ENCODE measurements at regions not wholly inside any gene's neighbourhood (a gene's known extent, or its start where the extent isn't known, plus 50 kb on each side); places are given as distances from the start of the nearest gene placed in this dataset.
"Not testable (repeated sequence)": the region's sequence is repeated elsewhere in the genome, so short reads cannot be mapped to it uniquely, and the experiment has no call there.

GRCh38 chr4:64814616-64815015 lies 405.4 kb upstream of the TECRL start:
- no peak for DNase-seq

DNA sequence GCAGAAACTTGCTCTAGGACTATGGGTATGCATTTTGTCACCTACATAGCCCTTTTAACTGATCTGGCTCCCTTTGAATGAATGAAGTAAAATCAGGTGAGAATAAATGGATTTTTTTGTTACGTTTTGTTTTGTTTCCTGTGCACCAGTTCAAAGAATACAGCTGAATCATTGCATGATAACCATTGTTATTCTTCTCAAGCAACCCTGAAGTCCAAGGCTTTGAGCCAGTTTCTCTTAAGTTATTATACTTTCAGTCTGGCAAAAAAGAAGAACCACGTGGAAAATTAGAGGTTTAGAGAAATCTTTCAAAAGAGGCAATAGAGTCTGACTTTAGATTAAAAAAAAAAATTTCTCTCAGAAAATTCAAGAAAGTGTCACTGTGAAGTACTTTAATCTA lies 398.6 kb upstream of the TECRL start:
- no peak for DNase-seq

- no peak for DNase-seq
Observed at GRCh38 chr4:64799751-64800150, 390.5 kb upstream of the TECRL start.

GRCh38 chr4:64798828-64799227 lies 389.6 kb upstream of the TECRL start:
- not testable (repeated sequence) for DNase-seq

GRCh38 chr4:64796581-64796980 lies 387.3 kb upstream of the TECRL start:
- DNase-seq, result no peak

- DNase-seq, result no peak
Observed at GRCh38 chr4:64784125-64784524, 374.9 kb upstream of the TECRL start.

DNA sequence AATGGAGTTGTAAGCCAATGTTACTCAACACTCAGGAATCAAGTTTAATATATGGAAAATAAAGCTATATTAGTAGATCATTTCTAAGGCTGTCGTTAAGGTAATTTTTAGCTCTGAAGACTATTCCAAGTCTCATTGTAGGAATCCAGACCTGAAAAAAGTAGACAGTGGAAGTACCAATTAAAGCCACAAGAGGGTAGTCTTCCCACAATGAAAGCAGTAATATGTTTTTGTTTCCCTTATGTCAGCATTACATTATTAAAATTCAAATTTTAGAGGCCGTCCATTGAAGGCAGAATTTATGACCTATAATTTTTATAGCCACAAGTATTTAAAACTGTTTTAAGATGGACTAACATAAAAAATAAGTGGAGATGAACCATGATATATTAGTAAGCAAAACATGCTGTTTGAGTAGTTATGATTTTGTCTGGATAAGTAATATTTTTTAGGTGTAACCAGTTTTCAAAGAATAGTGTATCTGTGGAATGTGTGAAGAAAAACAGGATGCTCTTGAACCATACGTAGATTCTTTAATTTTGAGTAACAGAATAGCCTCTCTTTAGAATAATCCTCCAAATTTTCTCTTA lies 372.6 kb upstream of the TECRL start:
- peak in 1 of 2 donors; percentile 21 for DNase-seq

- no peak for DNase-seq
Observed at GRCh38 chr4:64780664-64781063, 371.4 kb upstream of the TECRL start.

DNA sequence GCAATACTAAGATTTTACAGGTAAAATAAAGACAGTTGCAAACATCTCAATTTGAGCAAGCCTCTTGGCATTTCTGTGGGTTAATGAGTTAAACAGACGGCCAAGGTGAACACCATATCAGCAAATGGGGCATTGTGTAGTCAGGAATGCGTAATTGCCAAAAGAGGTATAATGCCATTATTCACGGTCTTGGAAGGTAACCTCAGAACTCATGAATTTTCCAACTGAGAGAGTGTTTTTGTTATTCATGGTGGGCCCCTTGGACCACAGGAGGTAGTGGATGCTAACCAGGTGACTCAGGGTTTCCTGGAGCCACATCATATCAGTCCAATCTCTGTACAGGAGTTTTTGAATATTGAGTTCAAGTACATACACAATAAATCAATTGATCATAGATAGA lies 368.0 kb upstream of the TECRL start:
- DNase-seq, result no peak

DNA sequence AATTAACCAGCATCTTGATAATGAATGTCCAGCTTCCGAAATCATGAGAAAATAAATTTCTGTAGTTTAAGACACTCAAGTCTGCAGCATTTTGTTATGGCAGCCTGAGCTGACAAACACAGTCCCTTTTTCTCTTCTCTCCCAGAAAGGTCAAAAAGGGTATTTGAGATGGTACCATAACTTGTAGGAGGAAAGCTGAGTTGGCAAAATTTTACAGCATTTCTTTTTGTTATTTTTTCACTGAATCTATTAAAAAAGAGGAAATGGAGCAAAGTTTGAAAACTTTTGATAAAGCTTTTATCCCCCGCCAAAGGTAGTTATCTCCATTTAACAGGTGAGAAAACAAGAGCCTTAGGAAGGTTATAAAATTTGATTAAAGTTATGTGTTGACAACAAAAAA lies 367.6 kb upstream of the TECRL start:
- DNase-seq, result no peak

- DNase-seq, result no peak
Observed at GRCh38 chr4:64774626-64775025, 365.4 kb upstream of the TECRL start.

DNA sequence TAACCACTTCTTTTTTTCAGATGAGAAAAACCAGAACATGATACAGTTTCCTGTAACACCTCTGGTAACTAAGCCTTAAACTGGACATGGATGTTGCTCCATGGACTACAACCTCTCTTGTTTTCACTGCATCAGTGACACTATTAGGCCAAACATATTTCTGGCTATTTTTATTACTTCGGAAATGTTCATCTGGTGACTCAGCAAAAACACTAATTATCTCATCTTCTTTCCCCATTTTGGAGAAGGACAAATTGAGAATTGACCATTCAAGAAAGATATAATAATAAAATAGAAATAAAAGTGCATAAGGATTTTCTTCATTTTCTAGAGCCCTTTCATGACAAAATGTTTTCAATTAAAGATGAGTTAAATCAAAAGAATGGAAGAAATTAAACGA lies 361.9 kb upstream of the TECRL start:
- DNase-seq, result no peak

- no peak for DNase-seq
Observed at GRCh38 chr4:64767547-64767946, 358.3 kb upstream of the TECRL start.

DNA sequence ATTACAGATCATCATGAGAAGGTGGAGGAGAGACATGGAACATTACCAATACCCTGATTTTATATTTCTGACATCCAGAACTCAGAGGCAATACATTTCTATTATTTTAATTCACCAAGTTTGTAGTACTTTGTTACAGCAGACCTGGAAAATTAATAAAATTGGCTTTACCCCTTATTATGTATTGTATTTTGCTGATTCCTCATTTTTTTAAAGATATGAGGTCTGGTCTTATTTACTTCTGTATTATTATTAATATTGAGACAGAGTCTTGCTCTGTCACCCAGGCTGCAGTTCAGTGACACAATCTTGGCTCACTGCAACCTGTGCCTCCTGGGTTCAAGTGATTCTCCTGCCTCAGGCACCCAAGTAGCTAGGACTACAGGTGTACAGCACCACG lies 357.3 kb upstream of the TECRL start:
- DNase-seq, result no peak

DNA sequence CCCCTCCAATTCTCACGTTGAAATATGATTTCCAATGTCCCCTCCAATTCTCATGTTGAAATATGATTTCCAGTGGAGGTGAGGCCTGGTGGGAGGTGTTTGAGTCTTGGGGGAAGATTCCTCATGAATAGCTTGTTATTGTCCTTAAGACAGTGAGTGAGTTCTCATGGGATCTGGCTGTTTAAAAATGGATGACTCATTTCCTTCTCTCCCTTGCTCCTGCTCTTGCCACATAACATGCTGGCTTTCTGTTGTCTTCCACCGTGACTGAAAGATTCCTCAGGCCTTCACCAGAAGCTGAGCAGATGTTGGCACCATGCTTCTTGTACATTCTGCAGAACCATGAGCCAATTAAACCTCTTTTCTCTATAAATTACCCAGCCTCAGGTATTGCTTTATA lies 346.8 kb upstream of the TECRL start:
- no peak for DNase-seq

DNA sequence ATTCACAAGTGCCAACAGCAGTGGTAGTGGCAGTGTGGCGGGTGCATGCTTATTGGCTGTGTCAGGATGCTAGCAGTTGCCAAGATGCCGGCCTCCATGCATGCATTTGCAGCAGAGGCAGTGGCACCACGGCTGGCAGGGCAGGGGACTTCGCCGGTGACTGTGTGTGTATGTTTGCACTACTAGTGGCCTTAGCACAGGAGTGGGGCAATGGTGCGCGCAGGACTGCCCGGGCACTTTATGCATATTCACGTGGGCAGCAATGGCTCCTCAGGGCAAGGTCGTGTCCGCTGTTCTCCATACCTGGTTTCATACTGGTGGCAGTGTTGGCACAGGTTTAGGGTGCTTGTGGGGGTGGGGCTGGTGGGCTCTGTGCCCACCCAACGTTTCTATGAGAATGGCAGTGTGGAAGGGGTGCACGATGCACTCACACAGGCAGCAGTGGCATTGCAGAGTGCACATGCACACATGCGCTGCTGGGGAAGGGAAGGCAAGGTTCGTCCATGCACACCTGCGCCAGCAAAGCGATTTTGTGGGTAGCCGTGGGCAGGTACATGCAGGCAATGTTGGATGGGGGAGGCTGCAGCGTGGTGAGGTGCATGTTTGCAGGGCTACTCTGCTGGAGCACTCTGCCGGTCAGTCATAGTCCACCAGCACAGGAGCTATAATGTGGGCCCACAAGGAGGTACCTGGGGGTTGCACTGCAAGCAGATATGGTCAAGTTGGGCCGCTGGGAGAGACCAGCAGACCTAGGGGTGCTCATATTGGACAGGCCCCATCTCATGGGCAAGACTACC lies 338.9 kb upstream of the TECRL start:
- no peak for DNase-seq

GRCh38 chr4:64738240-64738639 lies 329.0 kb upstream of the TECRL start:
- DNase-seq, result no peak

GRCh38 chr4:64737854-64738138 lies 328.5 kb upstream of the TECRL start:
- DNase-seq, result not testable (repeated sequence)

GRCh38 chr4:64737026-64737853 lies 328.0 kb upstream of the TECRL start:
- DNase-seq, result no peak

DNA sequence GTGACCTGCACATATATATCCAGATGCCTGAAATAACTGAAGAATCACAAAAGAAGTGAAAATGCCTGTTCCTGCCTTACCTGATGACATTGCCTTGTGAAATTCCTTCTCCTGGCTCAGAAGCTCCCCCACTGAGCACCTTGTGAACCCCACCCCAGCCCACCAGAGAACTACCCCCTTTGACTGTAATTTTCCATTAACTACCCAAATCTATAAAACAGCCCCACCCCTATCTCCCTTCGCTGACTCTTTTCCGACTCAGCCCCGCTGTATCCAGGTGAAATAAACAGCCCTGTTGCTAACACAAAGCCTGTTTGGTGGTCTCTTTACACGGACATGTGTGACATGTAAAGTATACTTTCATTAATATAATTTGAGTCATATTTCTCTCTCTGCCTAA lies 320.3 kb upstream of the TECRL start:
- DNase-seq, result no peak

- DNase-seq, result no peak
Observed at GRCh38 chr4:64727960-64728359, 318.7 kb upstream of the TECRL start.

DNA sequence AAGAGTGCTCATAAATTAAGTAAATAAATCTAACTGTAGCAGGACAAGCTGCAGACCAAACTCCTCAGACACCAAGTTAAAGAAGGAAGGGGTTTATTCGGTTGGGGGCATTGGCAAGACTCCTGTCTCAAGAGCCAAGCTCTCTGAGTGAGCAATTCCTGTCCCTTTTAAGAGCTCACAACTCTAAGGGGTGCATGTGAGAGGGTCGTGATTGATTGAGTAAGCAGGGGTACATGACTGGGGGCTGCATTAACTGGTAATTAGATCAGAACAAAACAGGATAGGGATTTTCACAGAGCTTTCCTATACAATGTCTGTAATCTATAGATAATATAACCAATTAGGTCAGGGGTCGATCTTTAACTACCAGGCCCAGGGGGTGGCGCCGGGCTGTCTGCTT lies 318.1 kb upstream of the TECRL start:
- DNase-seq, result not testable (repeated sequence)

DNA sequence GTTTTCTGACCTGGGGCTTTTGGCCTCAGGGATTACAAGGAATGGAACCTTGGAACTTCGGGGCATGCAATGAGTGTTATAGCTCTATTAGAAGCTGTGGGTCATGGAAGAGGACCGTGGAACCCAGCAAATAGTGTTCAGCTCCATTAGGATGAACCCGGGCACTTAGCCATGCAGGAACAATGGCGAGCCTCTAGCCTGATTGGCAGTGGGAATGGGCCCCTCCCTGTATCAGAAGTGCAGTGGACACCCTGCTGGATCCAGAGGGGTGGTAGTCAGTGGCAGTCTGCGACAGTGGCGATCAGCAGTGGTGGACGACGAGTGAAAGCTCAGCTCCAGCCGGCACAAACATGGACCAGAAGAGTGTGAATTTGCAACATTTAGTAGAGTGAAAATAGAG lies 315.4 kb upstream of the TECRL start:
- no peak for DNase-seq

DNA sequence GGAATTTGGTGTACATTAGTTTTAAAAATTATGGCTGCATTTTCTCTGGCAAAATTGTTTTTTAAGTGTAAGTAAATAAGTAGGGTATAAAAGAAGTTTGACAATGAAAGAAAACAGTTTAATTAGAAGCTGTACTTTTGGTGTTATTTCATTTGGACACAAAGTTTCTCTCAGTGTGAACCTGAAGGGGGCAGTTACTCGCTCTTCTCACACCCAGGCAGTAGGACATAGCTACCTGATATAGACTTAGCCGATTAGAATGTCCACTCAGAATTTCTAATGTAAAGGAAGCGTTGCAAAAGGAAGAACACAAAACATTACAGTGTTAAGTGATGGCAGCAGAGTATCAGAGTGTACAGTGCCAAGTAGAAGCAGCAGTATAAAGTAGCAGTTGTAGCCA lies 311.9 kb upstream of the TECRL start:
- DNase-seq, result no peak
